Right cardiac atrium (tissue), 5 donors: ENCODE measurements at regions not wholly inside any gene's neighbourhood (a gene's known extent, or its start where the extent isn't known, plus 50 kb on each side); places are given as distances from the start of the nearest gene placed in this dataset.
"Not testable (repeated sequence)": the region's sequence is repeated elsewhere in the genome, so short reads cannot be mapped to it uniquely, and the experiment has no call there.

Source experiments
- ATAC-seq, 2 donors: fragments of 200-7000 bp; cut with Tn5 transposase; one replicate each; pipeline versions ENCODE4 v1.8.0 to v1.9.1; 2020; ENCODE audit warnings: moderate library complexity in 2 of 2, mild to moderate bottlenecking in 1 of 2
- DNase-seq, 3 donors: peaks; one replicate each; pipeline ENCODE4 v3.0.0-alpha.2; 2020
- H3K27ac ChIP-seq: one replicate; pipeline ENCODE4 v1.5.1; 2013; ENCODE audit warnings: mild to moderate bottlenecking, low read length, control low read depth, moderate library complexity
- H3K27me3 ChIP-seq: one replicate; pipeline ENCODE4 v1.6.1; 2013; ENCODE audit not compliant: control insufficient read depth, insufficient read depth
- H3K4me1 ChIP-seq: one replicate; pipeline ENCODE4 v1.6.1; 2013; ENCODE audit warnings: low read length; ENCODE audit not compliant: control insufficient read depth, insufficient read depth
- H3K4me3 ChIP-seq: one replicate; pipeline ENCODE4 v1.5.1; 2013; ENCODE audit warnings: low read length, control low read depth
- H3K9me3 ChIP-seq: one replicate; pipeline ENCODE4 v1.6.1; 2013; ENCODE audit warnings: low read length; ENCODE audit not compliant: control insufficient read depth
- WGBS: extraction: QIAGEN DNeasy Blood & Tissue Kit; methylation state at CpG from one replicate; pipeline ENCODE4 v1.1.7; 2013; 5-methylcytosine and 5-hydroxymethylcytosine counted together
- intact Hi-C, 4 donors: fragments of 100-400 bp; cut with DNase I; formaldehyde crosslinking; loops; one replicate each; pipeline versions ENCODE4 v1.11.0 to v1.14.0; 2022 to 2023
- donor health status: healthy with polysubstance abuse.
- donor health status: DM: no; HTN: yes; CAD: no.
- donor health status: DM: no; HTN: no; CAD: no.
- donor health status: DM: no; HTN: yes; CAD: no; lungs with severe emphysema.
- donor health status: DM: yes; HTN: yes; CAD: no.

DNA sequence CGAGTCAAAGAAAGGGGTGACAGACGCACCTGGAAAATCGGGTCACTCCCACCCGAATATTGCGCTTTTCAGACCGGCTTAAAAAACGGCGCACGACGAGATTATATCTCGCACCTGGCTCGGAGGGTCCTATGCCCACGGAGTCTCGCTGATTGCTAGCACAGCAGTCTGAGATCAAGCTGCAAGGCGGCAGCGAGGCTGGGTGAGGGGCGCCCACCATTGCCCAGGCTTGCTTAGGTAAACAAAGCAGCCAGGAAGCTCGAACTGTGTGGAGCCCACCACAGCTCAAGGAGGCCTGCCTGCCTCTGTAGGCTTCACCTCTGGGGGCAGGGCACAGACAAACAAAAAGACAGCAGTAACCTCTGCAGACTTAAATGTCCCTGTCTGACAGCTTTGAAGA, 832.6 kb upstream of the HS3ST5 start:
- WGBS, result 90% methylated on average over 18 of the region's 18 CpGs
- H3K27me3 ChIP-seq, H3K27ac ChIP-seq, H3K9me3 ChIP-seq, intact Hi-C loops, H3K4me3 ChIP-seq, H3K4me1 ChIP-seq, ATAC-seq: not testable (repeated sequence)
- DNase-seq, result peak in 1 of 3 donors; percentile 31

GRCh38 chr6:115165912-115166311, 823.1 kb upstream of the HS3ST5 start:
- 58% methylated on average over 5 of the region's 5 CpGs for WGBS
- H3K4me3 ChIP-seq, intact Hi-C loops, H3K9me3 ChIP-seq, H3K27me3 ChIP-seq, DNase-seq, ATAC-seq, H3K4me1 ChIP-seq, H3K27ac ChIP-seq: not testable (repeated sequence)

DNA sequence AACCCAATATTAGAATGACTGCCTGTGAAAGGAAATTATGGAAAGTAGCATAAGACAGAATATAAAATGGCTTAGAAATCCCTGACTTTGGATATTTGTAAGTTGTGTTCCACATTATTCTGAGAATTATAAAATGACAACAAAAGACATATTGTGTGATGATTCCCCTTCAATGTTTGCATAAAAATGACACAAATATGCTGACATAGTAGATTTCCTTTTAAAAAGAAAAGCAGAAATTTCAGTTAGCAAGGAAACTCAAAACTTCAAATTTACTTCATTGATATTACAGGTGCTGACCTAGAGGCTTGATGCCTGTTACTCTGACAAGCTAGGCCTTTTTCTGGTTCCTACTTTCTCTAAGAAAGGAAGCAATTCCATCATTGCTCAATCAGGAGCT, 816.9 kb upstream of the HS3ST5 start:
- Histone ChIP-seq H3K27me3 (no peaks in the 10 kb centered on the region), H3K4me1 (no peaks in the 10 kb centered on the region)
- intact Hi-C loops, result no loop called here

GRCh38 chr6:115137910-115138309, 795.1 kb upstream of the HS3ST5 start:
- DNase-seq (no peak), ATAC-seq (no peak)
- 18% methylated on average over 2 of the region's 2 CpGs for WGBS
- intact Hi-C loops, result no loop called here
- H3K9me3 ChIP-seq, result no peaks in the 10 kb centered on the region
- H3K27me3 ChIP-seq, result no peaks in the 10 kb centered on the region
- no peaks in the 10 kb centered on the region for H3K4me1 ChIP-seq
- no peak overlapping the region for H3K4me3 ChIP-seq
- no peak overlapping the region for H3K27ac ChIP-seq

More for the DNA sequence above, 816.9 kb upstream of the HS3ST5 start:
- no peak for ATAC-seq
- no peak overlapping the region for H3K4me3 ChIP-seq
- no peak overlapping the region for H3K27ac ChIP-seq
- no peak for DNase-seq
- no peaks in the 10 kb centered on the region for H3K9me3 ChIP-seq

DNA sequence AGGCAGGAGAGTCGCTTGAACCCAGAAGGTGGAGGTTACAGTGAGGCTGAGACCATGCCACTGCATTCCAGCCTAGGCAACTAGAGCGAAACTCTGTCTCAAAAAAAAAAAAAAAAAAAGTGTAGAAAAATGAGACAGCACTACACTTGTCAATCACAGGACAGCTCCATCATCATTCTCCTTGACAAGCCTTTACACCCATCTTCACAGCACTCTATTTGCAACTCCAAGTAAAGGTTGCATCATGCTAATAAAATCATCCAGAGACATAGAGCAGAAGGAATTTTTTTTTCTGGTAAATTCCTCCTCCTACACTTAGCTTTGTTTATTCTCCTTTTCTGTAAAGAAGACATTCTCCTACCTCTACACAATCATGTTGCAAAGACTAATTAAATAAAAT, 791.0 kb upstream of the HS3ST5 start:
- Histone ChIP-seq H3K4me3 (no peak overlapping the region), H3K27ac (no peak overlapping the region), H3K27me3 (no peaks in the 10 kb centered on the region), H3K9me3 (no peaks in the 10 kb centered on the region), H3K4me1 (no peaks in the 10 kb centered on the region)
- intact Hi-C loops, result no loop called here
- no peak for ATAC-seq
- 89% methylated on average over 2 of the region's 2 CpGs for WGBS
- no peak for DNase-seq

GRCh38 chr6:115131709-115132490, 789.1 kb upstream of the HS3ST5 start:
- Histone ChIP-seq H3K27ac (no peak overlapping the region), H3K4me1 (no peaks in the 10 kb centered on the region), H3K27me3 (no peaks in the 10 kb centered on the region), H3K9me3 (no peaks in the 10 kb centered on the region), H3K4me3 (no peak overlapping the region)
- WGBS, result 82% methylated on average over 5 of the region's 5 CpGs
- intact Hi-C loops, result no loop called here
- peak in 1 of 3 donors; percentile 26 for DNase-seq
- no peak for ATAC-seq

- H3K4me1 ChIP-seq, H3K27ac ChIP-seq, intact Hi-C loops, ATAC-seq, H3K9me3 ChIP-seq, H3K4me3 ChIP-seq, H3K27me3 ChIP-seq, DNase-seq: not testable (repeated sequence)
- WGBS, result 85% methylated on average over 11 of the region's 11 CpGs
Measured at GRCh38 chr6:115121513-115121912, 778.7 kb upstream of the HS3ST5 start.

GRCh38 chr6:115120391-115120790, 777.6 kb upstream of the HS3ST5 start:
- Histone ChIP-seq H3K27me3 (no peaks in the 10 kb centered on the region), H3K4me3 (no peak overlapping the region), H3K9me3 (no peaks in the 10 kb centered on the region), H3K4me1 (no peaks in the 10 kb centered on the region), H3K27ac (no peak overlapping the region)
- WGBS, result 68% methylated on average over 1 of the region's 1 CpG
- no peak for ATAC-seq
- no peak for DNase-seq
- intact Hi-C loops, result no loop called here

DNA sequence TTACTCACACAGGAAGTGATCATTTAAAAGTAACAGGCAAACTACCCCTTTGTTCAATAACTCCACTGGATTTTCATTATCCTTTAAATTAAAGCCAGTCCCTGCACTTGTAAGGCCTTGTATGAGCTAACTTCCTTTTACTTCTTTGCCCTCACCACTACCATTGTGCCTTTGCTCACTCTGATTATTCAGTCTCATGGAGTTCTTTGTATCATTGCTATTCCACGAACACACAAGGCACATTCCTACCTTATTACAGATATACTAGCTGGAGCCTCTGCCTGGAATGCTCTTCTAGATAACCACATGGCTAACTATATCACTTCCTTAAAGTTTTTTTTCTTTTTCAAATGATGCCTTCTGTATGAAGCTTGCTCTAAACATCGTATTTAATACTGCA, 748.6 kb upstream of the HS3ST5 start:
- intact Hi-C loops, result no loop called here

DNA sequence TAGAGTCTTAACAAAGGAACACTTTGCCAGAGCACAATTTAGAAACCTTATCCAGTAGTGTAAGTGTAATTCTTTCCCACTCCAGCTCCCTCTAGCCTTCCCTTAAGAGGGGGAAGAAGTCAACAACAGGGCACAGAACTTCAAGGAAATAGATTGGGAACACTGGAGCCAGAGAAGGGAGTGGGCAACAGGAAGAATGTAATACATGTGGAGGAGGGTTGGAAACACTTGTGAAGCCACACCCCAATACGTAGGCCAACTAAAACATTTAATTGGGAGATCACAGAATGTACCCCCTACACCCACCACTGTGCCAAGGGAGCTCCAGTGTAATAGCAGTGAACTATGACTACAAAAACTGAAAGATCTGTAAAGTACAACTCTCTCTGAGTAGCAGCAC, 735.7 kb upstream of the HS3ST5 start:
- ATAC-seq (peak in 1 of 2 donors; percentile 87), DNase-seq (peak in 1 of 3 donors; percentile 9)
- intact Hi-C loops, result no loop called here
- no peaks in the 10 kb centered on the region for H3K9me3 ChIP-seq
- no peak overlapping the region for H3K27ac ChIP-seq
- WGBS, result 33% methylated on average over 1 of the region's 1 CpG
- H3K4me1 ChIP-seq, result no peaks in the 10 kb centered on the region
- no peak overlapping the region for H3K4me3 ChIP-seq
- H3K27me3 ChIP-seq, result no peaks in the 10 kb centered on the region

More for the DNA sequence above, 748.6 kb upstream of the HS3ST5 start:
- H3K27me3 ChIP-seq, result no peaks in the 10 kb centered on the region
- DNase-seq (no peak), ATAC-seq (no peak)
- no peak overlapping the region for H3K4me3 ChIP-seq
- H3K9me3 ChIP-seq, result no peaks in the 10 kb centered on the region
- 35% methylated on average over 2 of the region's 2 CpGs for WGBS
- no peaks in the 10 kb centered on the region for H3K4me1 ChIP-seq
- H3K27ac ChIP-seq, result no peak overlapping the region

GRCh38 chr6:115071962-115072361, 729.1 kb upstream of the HS3ST5 start:
- H3K4me3 ChIP-seq, result no peak overlapping the region
- no peaks in the 10 kb centered on the region for H3K27me3 ChIP-seq
- intact Hi-C loops, result no loop called here
- H3K27ac ChIP-seq, result no peak overlapping the region
- DNase-seq (no peak), ATAC-seq (no peak)
- WGBS, result 56% methylated on average over 1 of the region's 1 CpG
- H3K4me1 ChIP-seq, result no peaks in the 10 kb centered on the region
- H3K9me3 ChIP-seq, result no peaks in the 10 kb centered on the region
